ENCODE measurements at regions not wholly inside any gene's neighbourhood (a gene's known extent, or its start where the extent isn't known, plus 50 kb on each side); places are given as distances from the start of the nearest gene placed in this dataset.

DNA sequence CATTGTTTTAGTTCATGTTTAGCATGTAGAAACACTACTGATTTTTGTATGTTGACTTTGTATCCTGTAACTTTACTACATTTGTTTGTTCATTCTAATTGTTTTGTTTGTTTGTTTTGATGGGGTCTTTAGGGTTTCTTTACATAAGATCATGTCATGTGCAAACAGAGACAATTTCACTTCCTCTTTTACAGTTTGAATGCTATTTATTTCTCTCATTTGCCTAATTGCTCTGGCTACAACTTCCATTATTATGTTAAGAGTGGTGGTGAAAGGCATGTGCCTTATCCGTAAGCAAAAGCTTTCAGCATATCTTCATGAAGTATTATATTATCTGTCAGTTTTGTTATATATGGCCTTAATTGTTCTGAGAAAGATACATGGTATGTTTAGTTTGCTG is 571.1 kb downstream of the PCDH7 start:
- no peak overlapping the region for H3K27ac Mint-ChIP-seq
- Histone ChIP-seq H3K9me3 (replicated peaks in 1 of 2; ENCODE audit: control insufficient read depth in 1 of 2, insufficient read depth in 1 of 2, low read length in 2 of 2) (no peaks in the 10 kb centered on the region), H3K36me3 (replicated peaks in 1 of 2; ENCODE audit: control insufficient read depth in 1 of 2, insufficient read depth in 2 of 2, low read length in 2 of 2) (no peaks in the 10 kb centered on the region), H3K4me1 (ENCODE audit: control insufficient read depth in 1 of 2, insufficient read depth in 2 of 2, low read length in 2 of 2) (no peaks in the 10 kb centered on the region), H3K4me2 (replicated peaks; ENCODE audit: extremely low read depth, low read length, poor library complexity, severe bottlenecking) (no peak overlapping the region), H3K4me3 (replicated peaks in 1 of 3; ENCODE audit: low read depth in 2 of 3, low read length in 3 of 3) (no peak overlapping the region), H3K27ac (ENCODE audit: low read depth in 1 of 2, low read length in 2 of 2) (no peak overlapping the region), H2AFZ (ENCODE audit: insufficient read depth, low read depth, low read length, poor library complexity, severe bottlenecking) (no peak overlapping the region), H4K20me1 (ENCODE audit: insufficient read depth, low read length) (no peaks in the 10 kb centered on the region), H3K79me2 (ENCODE audit: insufficient read depth, low read length) (no peaks in the 10 kb centered on the region), H3K27me3 (ENCODE audit: control insufficient read depth in 2 of 2, insufficient read depth in 2 of 2, low read length in 2 of 2) (no peaks in the 10 kb centered on the region), H3K9ac (ENCODE audit: insufficient read depth, low read length, poor library complexity, severe bottlenecking) (no peak overlapping the region)
- no peak for DNase-seq
- no CpG with 5 or more reads among the region's 1 CpG for WGBS (ENCODE audit: insufficient coverage)
- H3K4me1 Mint-ChIP-seq: no peaks in the 10 kb centered on the region
- H3K9me3 Mint-ChIP-seq: peaks cover 0 to 2% (median 0%) of the 10 kb centered on the region in 7 donors
- no peak overlapping the region for H3K4me3 Mint-ChIP-seq
- no peaks in the 10 kb centered on the region for H3K36me3 Mint-ChIP-seq
- intact Hi-C loops (cut with micrococcal nuclease): no loop called here
- TF ChIP-seq, protein P1, sequence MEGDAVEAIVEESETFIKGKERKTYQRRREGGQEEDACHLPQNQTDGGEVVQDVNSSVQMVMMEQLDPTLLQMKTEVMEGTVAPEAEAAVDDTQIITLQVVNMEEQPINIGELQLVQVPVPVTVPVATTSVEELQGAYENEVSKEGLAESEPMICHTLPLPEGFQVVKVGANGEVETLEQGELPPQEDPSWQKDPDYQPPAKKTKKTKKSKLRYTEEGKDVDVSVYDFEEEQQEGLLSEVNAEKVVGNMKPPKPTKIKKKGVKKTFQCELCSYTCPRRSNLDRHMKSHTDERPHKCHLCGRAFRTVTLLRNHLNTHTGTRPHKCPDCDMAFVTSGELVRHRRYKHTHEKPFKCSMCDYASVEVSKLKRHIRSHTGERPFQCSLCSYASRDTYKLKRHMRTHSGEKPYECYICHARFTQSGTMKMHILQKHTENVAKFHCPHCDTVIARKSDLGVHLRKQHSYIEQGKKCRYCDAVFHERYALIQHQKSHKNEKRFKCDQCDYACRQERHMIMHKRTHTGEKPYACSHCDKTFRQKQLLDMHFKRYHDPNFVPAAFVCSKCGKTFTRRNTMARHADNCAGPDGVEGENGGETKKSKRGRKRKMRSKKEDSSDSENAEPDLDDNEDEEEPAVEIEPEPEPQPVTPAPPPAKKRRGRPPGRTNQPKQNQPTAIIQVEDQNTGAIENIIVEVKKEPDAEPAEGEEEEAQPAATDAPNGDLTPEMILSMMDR (IDR thresholded peaks at IDR 0.05): no peak
- no peaks in the 10 kb centered on the region for H3K27me3 Mint-ChIP-seq (ENCODE audit: low read depth in 3 of 3)

DNA sequence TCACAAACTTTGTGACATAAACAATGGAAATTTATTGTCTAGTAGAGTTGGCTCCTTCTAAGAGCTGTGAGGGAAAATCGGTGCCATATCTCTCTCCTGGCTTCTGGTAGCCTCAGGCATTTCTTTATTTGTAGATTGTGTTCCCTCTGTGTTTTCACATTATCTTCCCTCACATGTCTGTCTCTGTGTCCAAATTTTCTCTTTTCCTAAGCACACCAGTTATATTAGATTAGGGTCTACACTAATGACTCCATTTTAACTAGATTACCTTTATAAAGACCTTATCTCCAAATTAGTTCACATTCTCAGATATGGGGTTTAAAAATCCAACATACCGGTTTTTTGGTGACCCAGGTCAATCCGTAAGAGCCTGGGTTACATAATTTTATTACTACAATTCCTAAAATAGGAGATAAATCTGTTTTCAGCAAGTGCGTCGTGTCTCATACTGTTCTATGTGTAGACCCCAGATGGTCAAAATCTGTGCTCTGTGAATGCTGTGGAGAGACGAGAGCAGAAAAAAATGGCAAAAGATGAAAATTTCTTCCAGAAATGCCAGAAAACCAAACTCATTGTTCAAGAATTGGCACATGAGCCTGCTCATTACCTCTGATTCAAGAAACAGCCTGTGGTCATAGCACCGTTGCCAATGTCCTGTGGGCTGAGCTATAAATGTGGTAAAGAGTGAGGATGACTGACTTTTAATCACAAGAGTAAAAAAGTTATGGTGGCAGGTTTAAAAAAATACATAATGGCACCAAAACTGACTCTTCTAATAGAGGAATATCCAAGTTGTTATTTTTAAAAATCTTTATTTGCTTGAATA is 574.7 kb downstream of the PCDH7 start:
- Mint-ChIP-seq H3K27me3 (ENCODE audit: low read depth in 3 of 3) (no peaks in the 10 kb centered on the region), H3K36me3 (no peaks in the 10 kb centered on the region), H3K9me3 (no peaks in the 10 kb centered on the region), H3K4me1 (no peaks in the 10 kb centered on the region), H3K4me3 (no peak overlapping the region), H3K27ac (no peak overlapping the region)
- DNase-seq: no peak
- no peaks in the 10 kb centered on the region for H3K9me3 ChIP-seq (replicated peaks in 1 of 2; ENCODE audit: control insufficient read depth in 1 of 2, insufficient read depth in 1 of 2, low read length in 2 of 2)
- H3K79me2 ChIP-seq (ENCODE audit: insufficient read depth, low read length): no peaks in the 10 kb centered on the region
- no peak overlapping the region for H3K4me3 ChIP-seq (replicated peaks in 1 of 3; ENCODE audit: low read depth in 2 of 3, low read length in 3 of 3)
- H3K4me2 ChIP-seq (replicated peaks; ENCODE audit: extremely low read depth, low read length, poor library complexity, severe bottlenecking): no peak overlapping the region
- TF ChIP-seq, protein P1 (IDR thresholded peaks at IDR 0.05): no peak
- H2AFZ ChIP-seq (ENCODE audit: insufficient read depth, low read depth, low read length, poor library complexity, severe bottlenecking): no peak overlapping the region
- intact Hi-C loops (cut with micrococcal nuclease): no loop called here
- WGBS (ENCODE audit: insufficient coverage): no CpG with 5 or more reads among the region's 7 CpGs
- no peak overlapping the region for H3K27ac ChIP-seq (ENCODE audit: low read depth in 1 of 2, low read length in 2 of 2)
- H3K36me3 ChIP-seq (replicated peaks in 1 of 2; ENCODE audit: control insufficient read depth in 1 of 2, insufficient read depth in 2 of 2, low read length in 2 of 2): no peaks in the 10 kb centered on the region
- no peaks in the 10 kb centered on the region for H4K20me1 ChIP-seq (ENCODE audit: insufficient read depth, low read length)
- H3K27me3 ChIP-seq (ENCODE audit: control insufficient read depth in 2 of 2, insufficient read depth in 2 of 2, low read length in 2 of 2): no peaks in the 10 kb centered on the region
- no peaks in the 10 kb centered on the region for H3K4me1 ChIP-seq (ENCODE audit: control insufficient read depth in 1 of 2, insufficient read depth in 2 of 2, low read length in 2 of 2)
- no peak overlapping the region for H3K9ac ChIP-seq (ENCODE audit: insufficient read depth, low read length, poor library complexity, severe bottlenecking)
